Dendritic cell treated with granulocyte-macrophage colony-stimulating factor and Interleukin-4, amounts not matched to agents 40 ng/mL and 50 ng/mL, for 4 days (primary cell): ENCODE measurements at regions not wholly inside any gene's neighbourhood (a gene's known extent, or its start where the extent isn't known, plus 50 kb on each side); places are given as distances from the start of the nearest gene placed in this dataset.

ENCODE experiments used
- H3K27ac Mint-ChIP-seq: one replicate; pipeline ENCODE4 v1.8.0; 2022; ENCODE audit warnings: mild to moderate bottlenecking, mixed read lengths
- H3K27me3 Mint-ChIP-seq: one replicate; pipeline ENCODE4 v1.8.0; 2022; ENCODE audit warnings: mild to moderate bottlenecking, mixed read lengths
- H3K36me3 Mint-ChIP-seq: one replicate; pipeline ENCODE4 v1.8.0; 2022; ENCODE audit warnings: low read depth, mixed read lengths
- H3K4me1 Mint-ChIP-seq: one replicate; pipeline ENCODE4 v1.8.0; 2022; ENCODE audit warnings: low read depth, mixed read lengths
- H3K4me3 Mint-ChIP-seq: one replicate; pipeline ENCODE4 v1.8.0; 2022; ENCODE audit warnings: mild to moderate bottlenecking, moderate library complexity, mixed read lengths
- H3K9me3 Mint-ChIP-seq: one replicate; pipeline ENCODE4 v1.8.0; 2022; ENCODE audit warnings: mixed read lengths
- intact Hi-C: fragments of 100-400 bp; cut with micrococcal nuclease; formaldehyde crosslinking; loops from one replicate; pipeline ENCODE4 v1.15.0; 2022

DNA sequence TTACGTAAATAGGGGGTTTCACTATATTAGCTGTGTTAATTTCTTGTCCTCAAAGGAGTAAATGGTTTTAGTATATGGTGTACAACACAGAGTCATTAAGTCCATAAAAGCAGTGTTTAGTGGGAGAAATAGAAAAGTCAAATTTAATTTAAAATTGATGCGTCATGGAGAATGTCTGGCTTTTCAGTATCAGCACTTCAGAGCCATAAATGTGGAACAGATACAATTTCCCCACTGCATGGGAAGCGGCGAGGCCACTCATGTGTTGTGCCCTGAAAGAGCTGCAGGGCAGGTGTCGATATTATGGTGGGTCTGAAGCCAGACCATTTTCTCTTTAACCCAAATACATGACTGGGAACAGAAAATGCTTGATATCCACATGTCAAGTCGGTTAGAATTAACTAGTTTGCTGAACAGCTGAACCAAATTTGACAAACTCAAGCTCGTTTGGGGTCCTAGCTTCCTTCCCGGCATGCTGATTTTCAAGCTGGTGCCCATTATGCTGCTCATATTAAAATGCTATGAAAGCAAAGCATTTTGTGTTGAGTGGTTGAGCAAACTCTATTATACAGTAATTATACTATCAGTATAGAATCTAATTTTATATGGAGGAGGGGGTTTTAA is 364.6 kb upstream of the TBL1XR1 start:
- Mint-ChIP-seq H3K4me1 (peaks cover 6% of the 10 kb centered on the region), H3K4me3 (no peak overlapping the region), H3K36me3 (no peaks in the 10 kb centered on the region), H3K27me3 (no peaks in the 10 kb centered on the region), H3K27ac (no peak overlapping the region), H3K9me3 (no peaks in the 10 kb centered on the region)
- intact Hi-C loops: no loop called here

GRCh38 chr3:177563243-177563780 is 366.0 kb upstream of the TBL1XR1 start:
- Mint-ChIP-seq H3K27ac (no peak overlapping the region), H3K4me3 (no peak overlapping the region), H3K4me1 (peaks cover 6% of the 10 kb centered on the region), H3K9me3 (no peaks in the 10 kb centered on the region), H3K27me3 (no peaks in the 10 kb centered on the region), H3K36me3 (no peaks in the 10 kb centered on the region)
- intact Hi-C loops: no loop called here

GRCh38 chr3:177563792-177564191 is 366.5 kb upstream of the TBL1XR1 start:
- Mint-ChIP-seq H3K4me3 (no peak overlapping the region), H3K36me3 (no peaks in the 10 kb centered on the region), H3K9me3 (no peaks in the 10 kb centered on the region), H3K27me3 (no peaks in the 10 kb centered on the region), H3K4me1 (peaks cover 6% of the 10 kb centered on the region), H3K27ac (no peak overlapping the region)
- intact Hi-C loops: no loop called here

DNA sequence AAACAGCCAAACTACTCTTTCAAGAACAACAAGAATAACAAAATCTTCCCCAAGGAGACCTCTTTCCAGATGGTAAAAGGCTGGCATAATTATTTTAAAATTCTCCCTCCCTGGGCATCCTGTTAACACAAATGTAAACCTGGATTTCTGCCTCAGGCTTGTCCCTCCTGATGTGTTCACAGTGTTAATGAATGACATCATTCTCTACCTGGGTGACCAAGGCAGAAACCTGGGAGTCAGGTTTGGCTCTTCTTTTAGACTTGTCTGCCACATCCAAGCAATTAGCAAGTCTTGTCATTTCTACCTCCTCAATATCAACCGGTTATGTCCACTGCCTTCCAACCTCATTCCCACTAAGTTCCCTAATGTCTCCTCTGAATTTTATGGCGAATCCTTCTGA is 368.7 kb upstream of the TBL1XR1 start:
- H3K36me3 Mint-ChIP-seq: no peaks in the 10 kb centered on the region
- H3K27me3 Mint-ChIP-seq: no peaks in the 10 kb centered on the region
- H3K27ac Mint-ChIP-seq: no peak overlapping the region
- no peaks in the 10 kb centered on the region for H3K9me3 Mint-ChIP-seq
- intact Hi-C loops: no loop called here
- peaks cover 20% of the 10 kb centered on the region for H3K4me1 Mint-ChIP-seq
- H3K4me3 Mint-ChIP-seq: no peak overlapping the region

DNA sequence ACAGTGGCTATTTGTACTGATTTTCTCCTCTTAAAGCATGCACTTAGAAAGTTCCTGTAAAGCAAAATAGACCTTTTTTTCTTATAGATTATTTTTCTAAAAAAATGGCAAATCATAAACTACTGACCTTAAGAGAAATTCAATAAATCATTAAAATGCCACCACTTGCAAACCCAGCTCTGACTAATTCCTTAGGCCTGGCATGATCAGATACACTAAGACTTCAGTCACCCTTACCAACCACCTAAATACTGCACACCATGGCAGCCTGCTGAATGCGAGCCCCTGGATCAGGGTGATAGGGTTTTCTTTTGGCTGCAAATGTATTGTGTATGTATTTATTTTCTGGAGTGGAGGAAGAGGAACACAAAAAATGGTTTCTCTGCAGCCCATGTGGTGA is 370.6 kb upstream of the TBL1XR1 start:
- Mint-ChIP-seq H3K4me1 (peaks cover 26% of the 10 kb centered on the region), H3K9me3 (no peaks in the 10 kb centered on the region), H3K27ac (no peak overlapping the region), H3K27me3 (no peaks in the 10 kb centered on the region), H3K4me3 (no peak overlapping the region), H3K36me3 (no peaks in the 10 kb centered on the region)
- intact Hi-C loops: no loop called here

DNA sequence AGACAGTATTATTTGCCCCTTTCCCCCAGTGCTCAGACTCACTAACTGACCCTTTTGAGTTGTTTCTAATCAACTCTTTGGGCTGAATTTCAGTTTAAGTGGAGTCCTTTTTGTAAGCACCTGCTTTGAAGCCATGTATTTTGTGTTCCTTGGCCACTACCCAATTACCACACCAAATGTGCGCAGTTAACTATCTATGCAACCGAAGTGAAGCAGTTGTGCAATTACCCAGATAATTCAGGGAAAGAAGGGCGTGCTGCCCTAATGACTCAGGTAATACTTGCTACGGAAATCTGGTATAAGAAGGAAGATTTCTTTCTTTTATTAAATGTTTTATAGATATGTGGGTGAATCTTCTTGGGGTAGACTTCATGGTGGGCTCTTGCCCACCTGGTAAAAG is 371.9 kb upstream of the TBL1XR1 start:
- H3K27ac Mint-ChIP-seq: no peak overlapping the region
- no peak overlapping the region for H3K4me3 Mint-ChIP-seq
- H3K27me3 Mint-ChIP-seq: peaks cover 1% of the 10 kb centered on the region
- intact Hi-C loops: no loop called here
- no peaks in the 10 kb centered on the region for H3K9me3 Mint-ChIP-seq
- no peaks in the 10 kb centered on the region for H3K36me3 Mint-ChIP-seq
- H3K4me1 Mint-ChIP-seq: peaks cover 28% of the 10 kb centered on the region

DNA sequence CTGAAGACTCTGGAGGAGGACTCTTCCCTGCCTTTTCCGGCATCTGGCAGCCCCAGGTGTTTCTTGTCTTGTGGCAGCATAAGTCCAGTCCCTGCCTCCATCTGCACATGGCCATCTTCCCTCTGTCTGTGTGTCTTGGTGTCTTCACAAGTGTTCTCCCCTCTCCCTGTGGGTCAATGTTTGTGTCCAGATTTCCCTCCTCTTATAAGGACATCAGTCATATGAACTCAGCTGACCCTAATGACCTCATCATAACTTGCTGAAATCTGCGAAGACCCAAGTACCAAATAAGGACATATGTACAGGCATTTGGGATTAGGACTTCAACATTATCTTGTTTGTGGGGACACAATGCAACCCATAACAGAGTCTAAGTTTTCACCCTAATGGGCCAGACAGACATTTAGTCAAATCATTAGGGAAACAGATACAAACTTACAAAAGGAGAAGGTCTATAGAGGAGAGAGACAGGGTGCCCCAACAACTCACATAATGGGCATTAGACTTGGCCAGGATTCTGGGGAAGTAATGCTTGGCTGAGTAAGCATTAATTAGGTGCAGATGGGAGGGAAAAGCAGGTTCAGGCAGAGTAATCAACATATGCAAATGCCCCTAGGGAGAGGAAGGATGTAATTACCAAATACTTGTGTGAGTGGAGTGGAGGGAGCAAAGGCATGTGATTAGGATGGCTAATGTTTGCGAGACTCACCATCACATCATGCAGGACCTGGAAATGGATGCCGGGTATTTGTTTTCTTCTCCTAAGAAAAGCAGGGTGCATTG is 372.8 kb upstream of the TBL1XR1 start:
- intact Hi-C loops: no loop called here
- peaks cover 37% of the 10 kb centered on the region for H3K4me1 Mint-ChIP-seq
- no peaks in the 10 kb centered on the region for H3K9me3 Mint-ChIP-seq
- H3K27ac Mint-ChIP-seq: peak overlapping the region; percentile 8
- H3K36me3 Mint-ChIP-seq: no peaks in the 10 kb centered on the region
- peaks cover 1% of the 10 kb centered on the region for H3K27me3 Mint-ChIP-seq
- H3K4me3 Mint-ChIP-seq: no peak overlapping the region

GRCh38 chr3:177571271-177571943 is 374.1 kb upstream of the TBL1XR1 start:
- Mint-ChIP-seq H3K36me3 (no peaks in the 10 kb centered on the region), H3K27ac (no peak overlapping the region), H3K4me1 (peaks cover 36% of the 10 kb centered on the region), H3K4me3 (no peak overlapping the region), H3K27me3 (peaks cover 1% of the 10 kb centered on the region), H3K9me3 (no peaks in the 10 kb centered on the region)
- intact Hi-C loops: no loop called here

DNA sequence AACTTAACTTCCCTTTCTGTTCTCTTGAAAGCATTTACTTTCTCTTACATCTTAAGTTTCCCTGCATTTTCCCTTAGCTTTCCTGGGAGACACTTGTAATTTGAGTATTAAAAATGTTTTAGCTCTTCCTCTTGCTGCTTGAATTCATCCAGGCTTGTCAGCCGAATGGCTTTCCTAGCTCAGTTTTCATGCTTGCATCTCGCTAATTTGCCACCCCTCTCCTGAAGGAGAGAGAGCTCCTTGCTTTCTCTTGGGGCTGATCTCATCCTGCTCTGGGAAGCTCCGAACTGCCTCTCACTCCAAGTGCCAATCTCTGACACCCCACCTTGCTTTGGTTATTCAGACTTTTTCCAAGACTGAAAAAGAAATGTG is 374.6 kb upstream of the TBL1XR1 start:
- Mint-ChIP-seq H3K4me3 (no peak overlapping the region), H3K27me3 (peaks cover 1% of the 10 kb centered on the region), H3K36me3 (no peaks in the 10 kb centered on the region), H3K4me1 (peaks cover 34% of the 10 kb centered on the region), H3K27ac (no peak overlapping the region), H3K9me3 (no peaks in the 10 kb centered on the region)
- intact Hi-C loops: no loop called here

- H3K27ac Mint-ChIP-seq: no peak overlapping the region
- H3K36me3 Mint-ChIP-seq: no peaks in the 10 kb centered on the region
- peaks cover 34% of the 10 kb centered on the region for H3K4me1 Mint-ChIP-seq
- H3K4me3 Mint-ChIP-seq: no peak overlapping the region
- H3K9me3 Mint-ChIP-seq: no peaks in the 10 kb centered on the region
- peaks cover 1% of the 10 kb centered on the region for H3K27me3 Mint-ChIP-seq
- intact Hi-C loops: no loop called here
Measured at GRCh38 chr3:177574222-177574856, 377.1 kb upstream of the TBL1XR1 start.

DNA sequence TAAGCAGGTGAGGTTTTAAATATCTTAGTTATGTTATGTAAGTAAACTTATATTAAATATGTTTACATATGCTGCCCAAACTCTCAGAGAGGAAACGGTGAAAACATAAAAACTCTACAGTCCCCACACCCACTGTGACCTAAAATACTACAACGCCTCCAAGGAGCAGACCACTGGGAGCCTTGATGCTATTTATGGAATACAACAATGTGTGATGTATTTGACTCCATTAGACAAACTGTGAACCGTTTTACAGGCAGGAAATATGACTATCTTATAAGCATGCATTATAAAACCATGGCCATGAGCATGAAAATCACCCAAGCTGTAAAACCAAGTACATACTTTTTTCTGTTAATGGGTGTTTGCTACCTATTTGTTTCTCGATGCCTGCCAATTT is 379.5 kb upstream of the TBL1XR1 start:
- H3K27me3 Mint-ChIP-seq: peaks cover 1% of the 10 kb centered on the region
- peaks cover 18% of the 10 kb centered on the region for H3K4me1 Mint-ChIP-seq
- intact Hi-C loops: no loop called here
- no peak overlapping the region for H3K27ac Mint-ChIP-seq
- H3K36me3 Mint-ChIP-seq: no peaks in the 10 kb centered on the region
- H3K9me3 Mint-ChIP-seq: no peaks in the 10 kb centered on the region
- H3K4me3 Mint-ChIP-seq: no peak overlapping the region

DNA sequence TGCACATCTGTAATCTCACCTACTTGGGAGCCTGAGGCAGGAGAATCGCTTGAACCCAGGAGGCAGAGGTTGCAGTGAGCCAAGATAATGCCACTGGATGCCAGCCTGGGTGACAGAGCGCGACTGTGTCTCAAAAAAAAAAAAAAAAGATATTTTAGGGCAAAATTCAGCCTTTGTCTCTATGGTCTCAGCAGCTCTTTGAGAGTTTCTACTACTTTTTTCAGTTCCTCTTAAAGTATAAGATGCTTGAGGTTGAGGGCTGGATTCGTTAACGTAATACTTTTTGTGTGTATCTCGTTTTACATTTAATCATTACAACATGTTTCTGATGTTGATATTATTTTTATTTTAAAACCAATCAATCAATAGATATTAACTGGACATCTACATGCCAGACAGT is 381.2 kb upstream of the TBL1XR1 start:
- H3K27ac Mint-ChIP-seq: no peak overlapping the region
- no peaks in the 10 kb centered on the region for H3K36me3 Mint-ChIP-seq
- H3K4me3 Mint-ChIP-seq: no peak overlapping the region
- H3K27me3 Mint-ChIP-seq: no peaks in the 10 kb centered on the region
- peaks cover 7% of the 10 kb centered on the region for H3K9me3 Mint-ChIP-seq
- peaks cover 13% of the 10 kb centered on the region for H3K4me1 Mint-ChIP-seq
- intact Hi-C loops: no loop called here

DNA sequence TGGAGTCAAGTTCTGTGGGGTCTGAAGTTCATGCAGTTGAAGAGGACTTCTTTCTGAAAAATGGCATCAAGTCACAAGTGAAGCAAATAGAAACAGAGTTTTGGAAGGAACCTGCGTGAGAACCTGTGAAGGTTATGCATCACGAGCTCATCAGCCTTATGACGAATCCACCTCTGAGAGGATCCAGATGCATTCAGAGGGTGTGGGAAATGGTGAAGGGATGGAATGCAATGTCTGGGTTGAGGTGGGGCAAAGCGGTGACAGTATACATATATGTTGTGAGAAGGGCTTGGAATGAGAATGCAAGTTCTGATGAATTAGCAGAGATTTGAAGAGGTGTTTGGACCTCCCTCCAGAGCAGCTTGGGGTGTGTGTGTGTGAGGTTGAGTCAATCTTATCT is 382.1 kb upstream of the TBL1XR1 start:
- Mint-ChIP-seq H3K4me1 (peaks cover 9% of the 10 kb centered on the region), H3K9me3 (peaks cover 8% of the 10 kb centered on the region), H3K4me3 (no peak overlapping the region), H3K27ac (no peak overlapping the region), H3K36me3 (no peaks in the 10 kb centered on the region), H3K27me3 (no peaks in the 10 kb centered on the region)
- intact Hi-C loops: no loop called here

DNA sequence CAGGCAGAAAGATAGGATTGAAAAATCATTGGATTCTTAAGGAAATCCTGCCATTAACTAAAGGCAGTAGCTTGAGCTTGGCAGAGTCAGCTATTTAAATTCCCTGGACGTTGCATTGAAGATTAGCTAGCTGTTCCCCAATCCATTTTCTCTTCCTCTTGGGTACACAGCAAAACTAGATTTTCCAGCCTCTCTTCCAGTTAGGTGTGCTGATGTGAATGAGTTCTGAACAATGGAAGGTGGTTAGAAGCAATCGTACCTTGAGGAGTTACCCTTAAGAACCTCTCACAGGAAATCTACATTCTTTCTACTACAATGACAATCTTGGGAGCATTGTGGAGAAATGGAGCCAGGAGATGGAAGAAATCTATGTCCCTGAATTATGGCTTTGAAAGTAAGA is 383.2 kb upstream of the TBL1XR1 start:
- peaks cover 8% of the 10 kb centered on the region for H3K9me3 Mint-ChIP-seq
- H3K4me1 Mint-ChIP-seq: no peaks in the 10 kb centered on the region
- H3K36me3 Mint-ChIP-seq: no peaks in the 10 kb centered on the region
- H3K27ac Mint-ChIP-seq: no peak overlapping the region
- no peaks in the 10 kb centered on the region for H3K27me3 Mint-ChIP-seq
- intact Hi-C loops: no loop called here
- no peak overlapping the region for H3K4me3 Mint-ChIP-seq
